ENCODE measurements at regions not wholly inside any gene's neighbourhood (a gene's known extent, or its start where the extent isn't known, plus 50 kb on each side); places are given as distances from the start of the nearest gene placed in this dataset.
"Not testable (repeated sequence)": the region's sequence is repeated elsewhere in the genome, so short reads cannot be mapped to it uniquely, and the experiment has no call there.

DNA sequence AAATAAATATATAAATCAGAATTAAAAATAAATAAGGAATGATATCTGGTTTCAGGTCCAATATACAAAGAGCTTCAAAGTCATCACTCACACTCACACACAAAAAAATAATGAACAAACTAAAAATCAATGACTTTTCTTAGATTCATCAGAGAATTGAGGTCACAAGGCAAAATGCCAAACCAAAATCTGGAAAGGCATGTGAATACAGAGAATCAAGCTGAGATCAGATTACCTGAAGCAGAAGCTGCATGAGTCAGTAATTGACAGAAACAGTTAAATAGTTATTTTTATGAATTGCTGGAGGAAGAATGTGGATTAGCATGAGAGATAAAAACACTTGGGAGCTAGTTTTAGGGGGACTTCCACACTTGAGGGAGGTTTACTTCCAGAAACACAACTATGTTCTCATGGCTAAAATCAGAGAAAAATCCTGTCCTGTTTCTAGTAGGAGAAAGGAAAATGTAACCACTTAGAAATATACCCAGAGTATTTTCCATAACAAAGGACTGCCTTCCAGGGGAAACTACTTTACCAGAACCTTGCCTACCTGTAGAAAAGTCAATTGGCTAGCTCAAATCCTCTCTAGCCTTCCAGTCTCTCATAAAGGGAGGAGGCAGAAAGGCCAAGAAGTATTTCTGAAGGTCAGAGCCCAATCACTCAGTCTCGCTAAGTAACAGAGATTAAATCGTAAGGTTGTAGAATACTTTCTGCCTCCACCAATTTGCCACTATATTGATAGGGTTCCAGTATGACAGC, 536.6 kb upstream of the NR5A2 start:
- no peak for TF ChIP-seq CTCF (IDR thresholded peaks at IDR 0.05)
- Histone ChIP-seq H3K36me3 (no peaks in the 10 kb centered on the region), H3K9ac (ENCODE audit: low read depth in 2 of 2, low read length in 2 of 2) (no peak overlapping the region), H3K27me3 (no peaks in the 10 kb centered on the region), H3K4me3 (no peak overlapping the region), H3K27ac (no peak overlapping the region), H3K9me3 (no peaks in the 10 kb centered on the region), H3K4me1 (no peaks in the 10 kb centered on the region)
- DNase-seq = no peak
- intact Hi-C loops (cut with DNase I) = no loop called here

DNA sequence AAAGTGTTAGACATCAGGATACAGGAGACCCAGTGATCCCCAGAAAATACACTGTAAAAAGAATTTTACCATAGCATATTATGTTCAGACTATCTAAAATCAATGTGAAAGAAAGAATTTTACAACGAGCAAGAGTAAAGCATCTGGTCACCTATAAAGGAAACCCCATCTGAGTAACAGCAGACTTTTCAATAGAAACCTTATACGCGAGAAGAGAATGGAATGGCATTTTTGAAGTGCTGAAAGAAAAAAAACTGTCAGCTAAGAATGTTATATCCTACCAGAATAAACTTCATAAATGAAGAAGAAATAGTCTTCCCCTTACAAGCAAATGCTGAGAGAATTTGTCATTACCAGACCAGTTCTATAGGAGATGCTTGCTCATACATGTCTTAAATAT, 532.1 kb upstream of the NR5A2 start:
- Histone ChIP-seq H3K4me3 (no peak overlapping the region), H3K9ac (ENCODE audit: low read depth in 2 of 2, low read length in 2 of 2) (no peak overlapping the region), H3K27me3 (no peaks in the 10 kb centered on the region), H3K27ac (no peak overlapping the region), H3K9me3 (no peaks in the 10 kb centered on the region), H3K4me1 (no peaks in the 10 kb centered on the region), H3K36me3 (no peaks in the 10 kb centered on the region)
- no peak for TF ChIP-seq CTCF (IDR thresholded peaks at IDR 0.05)
- intact Hi-C loops (cut with DNase I) = no loop called here
- no peak for DNase-seq

GRCh38 chr1:199498802-199499201, 528.7 kb upstream of the NR5A2 start:
- intact Hi-C loops (cut with DNase I); DNase-seq: not testable (repeated sequence)

DNA sequence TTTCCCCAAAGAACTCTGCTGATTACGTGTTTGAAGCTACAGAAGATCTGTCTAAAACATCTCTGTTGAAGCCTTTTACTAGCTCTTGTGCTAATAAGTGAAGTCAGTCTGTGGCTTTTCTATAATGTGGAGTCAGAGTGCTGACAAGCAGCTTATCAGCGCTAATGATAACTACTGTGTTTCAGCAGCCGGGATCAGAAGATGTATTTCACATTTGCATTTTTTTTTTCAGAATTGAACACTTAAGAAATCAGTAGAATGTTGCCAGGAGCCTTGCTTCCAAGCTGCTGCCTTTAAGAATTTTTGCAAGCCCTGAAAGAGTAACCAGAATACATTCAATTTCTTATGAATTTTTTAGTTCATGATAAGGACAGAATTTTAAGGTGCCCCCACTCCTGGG, 519.4 kb upstream of the NR5A2 start:
- no peaks in the 10 kb centered on the region for H3K36me3 ChIP-seq
- no peak for TF ChIP-seq CTCF (IDR thresholded peaks at IDR 0.05)
- no peak for DNase-seq
- intact Hi-C loops (cut with DNase I) = no loop called here
- no peaks in the 10 kb centered on the region for H3K9me3 ChIP-seq
- H3K9ac ChIP-seq (ENCODE audit: low read depth in 2 of 2, low read length in 2 of 2) = no peak overlapping the region
- H3K4me1 ChIP-seq = no peaks in the 10 kb centered on the region
- H3K27me3 ChIP-seq = no peaks in the 10 kb centered on the region
- H3K4me3 ChIP-seq = no peak overlapping the region
- H3K27ac ChIP-seq = no peak overlapping the region

More at GRCh38 chr1:199498802-199499201, 528.7 kb upstream of the NR5A2 start:
- H3K27ac ChIP-seq; H3K4me1 ChIP-seq; H3K9me3 ChIP-seq; H3K27me3 ChIP-seq; H3K36me3 ChIP-seq; H3K4me3 ChIP-seq; H3K9ac ChIP-seq (ENCODE audit: low read depth in 2 of 2, low read length in 2 of 2): not testable (repeated sequence)

DNA sequence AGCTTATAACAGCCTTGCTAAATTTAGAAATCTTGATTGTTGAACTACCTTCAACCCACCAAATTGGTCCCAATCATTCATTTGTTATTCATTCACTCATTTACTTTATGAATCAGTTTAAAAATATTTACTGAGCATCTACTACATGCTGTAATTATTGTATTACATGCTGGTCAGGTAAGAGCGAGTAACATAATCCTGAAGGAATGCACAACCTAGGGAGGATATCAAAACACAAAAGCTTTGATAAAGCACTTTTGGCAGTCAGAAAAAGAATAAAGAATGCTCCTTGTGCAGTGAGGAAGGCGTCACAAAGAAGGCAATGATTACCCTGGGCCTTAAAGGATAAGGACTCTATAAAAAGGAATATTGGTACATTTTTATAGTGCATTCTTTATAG, 518.9 kb upstream of the NR5A2 start:
- Histone ChIP-seq H3K36me3 (no peaks in the 10 kb centered on the region), H3K4me3 (no peak overlapping the region), H3K27ac (no peak overlapping the region), H3K9me3 (no peaks in the 10 kb centered on the region), H3K4me1 (no peaks in the 10 kb centered on the region), H3K27me3 (no peaks in the 10 kb centered on the region), H3K9ac (ENCODE audit: low read depth in 2 of 2, low read length in 2 of 2) (no peak overlapping the region)
- no peak for TF ChIP-seq CTCF (IDR thresholded peaks at IDR 0.05)
- intact Hi-C loops (cut with DNase I) = no loop called here
- no peak for DNase-seq

DNA sequence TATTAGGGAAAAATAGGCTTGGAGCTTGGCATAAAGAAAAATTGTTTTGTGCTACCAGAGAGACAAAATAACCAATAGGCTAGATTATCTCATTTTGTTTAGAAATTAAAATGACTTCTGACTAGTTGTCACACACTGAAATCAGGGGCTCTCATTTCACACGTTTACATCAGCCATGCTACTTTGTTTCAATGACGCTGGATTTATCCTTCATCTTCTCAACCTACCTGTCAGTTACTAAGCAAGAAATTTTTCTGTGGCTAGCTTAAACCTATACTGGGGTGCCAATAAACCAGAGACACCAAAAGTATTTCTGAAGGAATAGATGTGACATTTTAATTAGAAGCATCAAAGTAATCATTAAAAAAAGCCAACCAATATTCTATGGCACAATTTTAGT, 518.1 kb upstream of the NR5A2 start:
- H3K36me3 ChIP-seq = no peaks in the 10 kb centered on the region
- H3K9me3 ChIP-seq = no peaks in the 10 kb centered on the region
- H3K4me1 ChIP-seq = no peaks in the 10 kb centered on the region
- no peak for DNase-seq
- H3K9ac ChIP-seq (ENCODE audit: low read depth in 2 of 2, low read length in 2 of 2) = no peak overlapping the region
- TF ChIP-seq CTCF (IDR thresholded peaks at IDR 0.05) = no peak
- intact Hi-C loops (cut with DNase I) = no loop called here
- no peaks in the 10 kb centered on the region for H3K27me3 ChIP-seq
- no peak overlapping the region for H3K4me3 ChIP-seq
- H3K27ac ChIP-seq = no peak overlapping the region

Measured in colonic mucosa (tissue), 4 donors.